SK-N-SH treated with all-trans-retinoic acid at 6 μM for 48 hours (cell line): ENCODE measurements at regions not wholly inside any gene's neighbourhood (a gene's known extent, or its start where the extent isn't known, plus 50 kb on each side); places are given as distances from the start of the nearest gene placed in this dataset.
A peak's percentile ranks its signal among the peaks of the same experiment; 100 is the strongest.

Experiments used
- ATAC-seq: fragments of 200-7000 bp; cut with Tn5 transposase; 3 replicates; pipeline ENCODE4 v1.9.1; 2020; ENCODE audit warnings: mild to moderate bottlenecking, moderate library complexity
- ARNTL ChIP-seq: fragments of 450-650 bp; formaldehyde crosslinking; IDR thresholded peaks from 2 replicates; pipeline ENCODE4 v1.5.0; 2020; ENCODE audit warnings: low read depth, mild to moderate bottlenecking, moderate library complexity, borderline replicate concordance
- CSDC2 ChIP-seq: fragments of 250-450 bp; sonication (Bioruptor Pico); IDR thresholded peaks from 2 replicates; pipeline ENCODE4 v1.5.0; 2020; ENCODE audit warnings: mild to moderate bottlenecking, moderate library complexity
- ESRRG ChIP-seq: fragments of 250-450 bp; sonication (Bioruptor Pico); IDR thresholded peaks from 2 replicates; pipeline ENCODE4 v1.6.1; 2021; ENCODE audit warnings: mild to moderate bottlenecking
- GLIS3 ChIP-seq: fragments of 250-450 bp; sonication (Bioruptor Pico); IDR thresholded peaks from 2 replicates; pipeline ENCODE4 v1.5.0; 2020; ENCODE audit warnings: mild to moderate bottlenecking, moderate library complexity
- ISL1 ChIP-seq: fragments of 250-450 bp; sonication (Bioruptor Pico); IDR thresholded peaks from 2 replicates; pipeline ENCODE4 v2.1.2; 2022; ENCODE audit warnings: mild to moderate bottlenecking, moderate library complexity
- PATZ1 ChIP-seq: fragments of 250-450 bp; sonication (Bioruptor Pico); IDR thresholded peaks from 2 replicates; pipeline ENCODE4 v1.8.0; 2020; ENCODE audit warnings: mild to moderate bottlenecking, moderate library complexity, borderline replicate concordance
- POU6F1 ChIP-seq: fragments of 250-450 bp; sonication (Bioruptor Pico); IDR thresholded peaks from 2 replicates; pipeline ENCODE4 v1.8.0; 2021; ENCODE audit warnings: low read depth, mild to moderate bottlenecking, moderate library complexity, borderline replicate concordance
- RARB ChIP-seq: fragments of 250-450 bp; sonication (Bioruptor Pico); IDR thresholded peaks from 2 replicates; pipeline ENCODE4 v1.8.0; 2021; ENCODE audit warnings: mild to moderate bottlenecking, moderate library complexity
- SNAI2 ChIP-seq: fragments of 250-450 bp; sonication (Bioruptor Pico); IDR thresholded peaks from 2 replicates; pipeline ENCODE4 v1.5.0; 2020; ENCODE audit warnings: mild to moderate bottlenecking, moderate library complexity
- TCF4 ChIP-seq: fragments of 250-450 bp; sonication (Bioruptor Pico); IDR thresholded peaks from 2 replicates; pipeline ENCODE4 v1.8.0; 2021; ENCODE audit warnings: mild to moderate bottlenecking, moderate library complexity, borderline replicate concordance
- TOX ChIP-seq: fragments of 250-450 bp; sonication (Bioruptor Pico); IDR thresholded peaks from 2 replicates; pipeline ENCODE4 v1.8.0; 2021; ENCODE audit warnings: mild to moderate bottlenecking, moderate library complexity, borderline replicate concordance
- TSHZ2 ChIP-seq: fragments of 250-450 bp; sonication (Bioruptor Pico); IDR thresholded peaks from 2 replicates; pipeline ENCODE4 v1.5.0; 2020; ENCODE audit warnings: mild to moderate bottlenecking, moderate library complexity
- ZC3H10 ChIP-seq: fragments of 250-450 bp; sonication (Bioruptor Pico); IDR thresholded peaks from 2 replicates; pipeline ENCODE4 v1.5.1; 2021; ENCODE audit warnings: mild to moderate bottlenecking, moderate library complexity
- ZFP3 ChIP-seq: fragments of 250-450 bp; sonication (Bioruptor Pico); IDR thresholded peaks from 2 replicates; pipeline ENCODE4 v1.5.0; 2020; ENCODE audit warnings: mild to moderate bottlenecking, moderate library complexity
- ZFP30 ChIP-seq: fragments of 450-650 bp; formaldehyde crosslinking; IDR thresholded peaks from 2 replicates; pipeline ENCODE4 v1.5.0; 2022; ENCODE audit warnings: mild to moderate bottlenecking, moderate library complexity
- ZNF565 ChIP-seq: fragments of 450-650 bp; formaldehyde crosslinking; conservative IDR thresholded peaks from 2 replicates; pipeline ENCODE4 v1.5.0; 2020; ENCODE audit warnings: low read depth, mild to moderate bottlenecking, moderate library complexity
- ZNF70 ChIP-seq: fragments of 450-650 bp; formaldehyde crosslinking; IDR thresholded peaks from 2 replicates; pipeline ENCODE4 v1.5.0; 2020; ENCODE audit warnings: mild to moderate bottlenecking, moderate library complexity
- ZNF8 ChIP-seq: fragments of 450-650 bp; formaldehyde crosslinking; IDR thresholded peaks from 2 replicates; pipeline ENCODE4 v1.5.0; 2020; ENCODE audit warnings: mild to moderate bottlenecking, moderate library complexity

- no peak for TF ChIP-seq TSHZ2 (CRISPR knock-in tag)
- no peak for TF ChIP-seq ESRRG (CRISPR knock-in tag)
- no peak for TF ChIP-seq TOX (CRISPR knock-in tag)
- no peak for TF ChIP-seq RARB (CRISPR knock-in tag)
- TF ChIP-seq SNAI2, result no peak
- no peak for TF ChIP-seq CSDC2
Measured at GRCh38 chr1:79726911-79727310, 720.4 kb upstream of the ADGRL4 start (continued).

- TF ChIP-seq ZNF8 (CRISPR knock-in tag), result no peak
- no peak for TF ChIP-seq ZNF565 (CRISPR knock-in tag)
- TF ChIP-seq ZFP3 (CRISPR knock-in tag), result no peak
- TF ChIP-seq SNAI2, result no peak
- TF ChIP-seq POU6F1, result no peak
- no peak for TF ChIP-seq TOX (CRISPR knock-in tag)
- no peak for TF ChIP-seq ZFP30 (CRISPR knock-in tag)
- TF ChIP-seq, all 23 proteins: peak for 0
- ATAC-seq, result no peak
Measured at GRCh38 chr1:79726321-79726720, 719.8 kb upstream of the ADGRL4 start.

GRCh38 chr1:79716447-79716846 lies 709.9 kb upstream of the ADGRL4 start:
- peak; percentile 90 for ATAC-seq
- peak; percentile 28; the same call in 1 of the 2 replicates for TF ChIP-seq PATZ1 (CRISPR knock-in tag)
- TF ChIP-seq ISL1 (CRISPR knock-in tag), result peak; percentile 97
- TF ChIP-seq TOX (CRISPR knock-in tag), result no peak
- TF ChIP-seq, all 23 proteins: peak for 2

- peak; percentile 39 for ATAC-seq
- TF ChIP-seq TOX (CRISPR knock-in tag), result no peak
- peak; percentile 83 for TF ChIP-seq ISL1 (CRISPR knock-in tag)
- peak; percentile 88 for TF ChIP-seq ZC3H10
Measured at GRCh38 chr1:79714664-79715063, 708.1 kb upstream of the ADGRL4 start.

GRCh38 chr1:79711001-79711431 lies 704.5 kb upstream of the ADGRL4 start:
- no peak; the same call in 2 of the 3 replicates for ATAC-seq
- no peak for TF ChIP-seq ZNF565 (CRISPR knock-in tag)
- TF ChIP-seq ARNTL (CRISPR knock-in tag), result no peak
- TF ChIP-seq ZFP3 (CRISPR knock-in tag), result no peak
- TF ChIP-seq ZNF70 (CRISPR knock-in tag), result no peak
- TF ChIP-seq GLIS3 (CRISPR knock-in tag), result no peak
- TF ChIP-seq ZC3H10, result no peak
- TF ChIP-seq SNAI2, result no peak

- TF ChIP-seq PATZ1 (CRISPR knock-in tag), result no peak
- TF ChIP-seq ZC3H10, result no peak
- TF ChIP-seq GLIS3 (CRISPR knock-in tag), result no peak
- TF ChIP-seq TCF4, result no peak
- no peak; the same call in 1 of the 2 replicates for TF ChIP-seq TOX (CRISPR knock-in tag)
- TF ChIP-seq ZFP30 (CRISPR knock-in tag), result no peak
- no peak for TF ChIP-seq SNAI2
- no peak for TF ChIP-seq ARNTL (CRISPR knock-in tag)
- no peak for TF ChIP-seq RARB (CRISPR knock-in tag)
- TF ChIP-seq TSHZ2 (CRISPR knock-in tag), result no peak
- TF ChIP-seq ESRRG (CRISPR knock-in tag), result no peak
- no peak for TF ChIP-seq ZNF8 (CRISPR knock-in tag)
- ATAC-seq, result peak; percentile 86
Measured at GRCh38 chr1:79708646-79709265, 702.2 kb upstream of the ADGRL4 start.
